ENCODE measurements at regions not wholly inside any gene's neighbourhood (a gene's known extent, or its start where the extent isn't known, plus 50 kb on each side); places are given as distances from the start of the nearest gene placed in this dataset.

GRCh38 chr3:107256963-107257362 is 120.3 kb upstream of the CCDC54 start:
- Histone ChIP-seq H3K4me1 (ENCODE audit: control insufficient read depth, insufficient read depth, low read length, poor library complexity, severe bottlenecking) (no peaks in the 10 kb centered on the region), H3K36me3 (ENCODE audit: control insufficient read depth, insufficient read depth, low read length) (no peaks in the 10 kb centered on the region), H3K4me3 (ENCODE audit: low read depth, low read length) (no peak overlapping the region), H3K27me3 (ENCODE audit: control insufficient read depth, insufficient read depth, low read length) (peaks cover 11% of the 10 kb centered on the region), H3K9me3 (ENCODE audit: control insufficient read depth in 2 of 2, low read length in 2 of 2) (no peaks in the 10 kb centered on the region), H3K27ac (ENCODE audit: insufficient read depth, low read length, poor library complexity, severe bottlenecking) (no peak overlapping the region)
- Mint-ChIP-seq H3K4me1 (no peaks in the 10 kb centered on the region), H3K27me3 (peaks cover 22% of the 10 kb centered on the region), H3K9me3 (no peaks in the 10 kb centered on the region), H3K4me3 (no peak overlapping the region), H3K27ac (no peak overlapping the region), H3K36me3 (no peaks in the 10 kb centered on the region)
- no peak for ATAC-seq (ENCODE audit: low read depth in 2 of 2)
- DNase-seq: no peak

- H3K4me3 ChIP-seq (ENCODE audit: low read depth, low read length): no peak overlapping the region
- H3K36me3 ChIP-seq (ENCODE audit: control insufficient read depth, insufficient read depth, low read length): no peaks in the 10 kb centered on the region
- H3K9me3 Mint-ChIP-seq: no peaks in the 10 kb centered on the region
- no peaks in the 10 kb centered on the region for H3K9me3 ChIP-seq (ENCODE audit: control insufficient read depth in 2 of 2, low read length in 2 of 2)
- H3K27me3 Mint-ChIP-seq: peaks cover 22% of the 10 kb centered on the region
- ATAC-seq (ENCODE audit: low read depth in 2 of 2): no peak
- no peaks in the 10 kb centered on the region for H3K36me3 Mint-ChIP-seq
- no peak overlapping the region for H3K27ac ChIP-seq (ENCODE audit: insufficient read depth, low read length, poor library complexity, severe bottlenecking)
- H3K27ac Mint-ChIP-seq: no peak overlapping the region
- no peaks in the 10 kb centered on the region for H3K4me1 ChIP-seq (ENCODE audit: control insufficient read depth, insufficient read depth, low read length, poor library complexity, severe bottlenecking)
- H3K4me1 Mint-ChIP-seq: no peaks in the 10 kb centered on the region
- DNase-seq: no peak
- peaks cover 13% of the 10 kb centered on the region for H3K27me3 ChIP-seq (ENCODE audit: control insufficient read depth, insufficient read depth, low read length)
- H3K4me3 Mint-ChIP-seq: no peak overlapping the region
These were observed 118.9 kb upstream of the CCDC54 start for GRCh38 chr3:107258300-107258699.

- Mint-ChIP-seq H3K4me1 (peaks cover 0 to 4% (median 0%) of the 10 kb centered on the region in 4 donors), H3K27ac (no peak overlapping the region), H3K4me3 (no peak overlapping the region), H3K9me3 (no peaks in the 10 kb centered on the region), H3K27me3 (peaks cover 29% of the 10 kb centered on the region), H3K36me3 (no peaks in the 10 kb centered on the region)
- ATAC-seq (ENCODE audit: low read depth in 2 of 2): no peak
- H3K27ac ChIP-seq (ENCODE audit: insufficient read depth, low read length, poor library complexity, severe bottlenecking): no peak overlapping the region
- H3K4me1 ChIP-seq (ENCODE audit: control insufficient read depth, insufficient read depth, low read length, poor library complexity, severe bottlenecking): no peaks in the 10 kb centered on the region
- peaks cover 13% of the 10 kb centered on the region for H3K27me3 ChIP-seq (ENCODE audit: control insufficient read depth, insufficient read depth, low read length)
- no peak for DNase-seq
- no peaks in the 10 kb centered on the region for H3K9me3 ChIP-seq (ENCODE audit: control insufficient read depth in 2 of 2, low read length in 2 of 2)
- H3K4me3 ChIP-seq (ENCODE audit: low read depth, low read length): no peak overlapping the region
- H3K36me3 ChIP-seq (ENCODE audit: control insufficient read depth, insufficient read depth, low read length): no peaks in the 10 kb centered on the region
These were observed 117.0 kb upstream of the CCDC54 start for GRCh38 chr3:107260207-107260606.

GRCh38 chr3:107263269-107264021 is 113.8 kb upstream of the CCDC54 start:
- no peaks in the 10 kb centered on the region for H3K36me3 ChIP-seq (ENCODE audit: control insufficient read depth, insufficient read depth, low read length)
- H3K4me3 ChIP-seq (ENCODE audit: low read depth, low read length): no peak overlapping the region
- no peaks in the 10 kb centered on the region for H3K9me3 ChIP-seq (ENCODE audit: control insufficient read depth in 2 of 2, low read length in 2 of 2)
- ATAC-seq (ENCODE audit: low read depth in 2 of 2): no peak
- peaks cover 17% of the 10 kb centered on the region for H3K27me3 Mint-ChIP-seq
- H3K4me1 ChIP-seq (ENCODE audit: control insufficient read depth, insufficient read depth, low read length, poor library complexity, severe bottlenecking): no peaks in the 10 kb centered on the region
- H3K27me3 ChIP-seq (ENCODE audit: control insufficient read depth, insufficient read depth, low read length): peaks cover 3% of the 10 kb centered on the region
- no peak overlapping the region for H3K4me3 Mint-ChIP-seq
- H3K4me1 Mint-ChIP-seq: peaks cover 0 to 4% (median 0%) of the 10 kb centered on the region in 4 donors
- no peaks in the 10 kb centered on the region for H3K36me3 Mint-ChIP-seq
- no peak overlapping the region for H3K27ac Mint-ChIP-seq
- H3K9me3 Mint-ChIP-seq: no peaks in the 10 kb centered on the region
- DNase-seq: no peak
- H3K27ac ChIP-seq (ENCODE audit: insufficient read depth, low read length, poor library complexity, severe bottlenecking): no peak overlapping the region

GRCh38 chr3:107264888-107265287 is 112.4 kb upstream of the CCDC54 start:
- H3K4me3 Mint-ChIP-seq: no peak overlapping the region
- ATAC-seq (ENCODE audit: low read depth in 2 of 2) (no peak), DNase-seq (no peak)
- H3K36me3 Mint-ChIP-seq: no peaks in the 10 kb centered on the region
- no peak overlapping the region for H3K4me3 ChIP-seq (ENCODE audit: low read depth, low read length)
- no peak overlapping the region for H3K27ac ChIP-seq (ENCODE audit: insufficient read depth, low read length, poor library complexity, severe bottlenecking)
- H3K9me3 ChIP-seq (ENCODE audit: control insufficient read depth in 2 of 2, low read length in 2 of 2): no peaks in the 10 kb centered on the region
- peaks cover 19% of the 10 kb centered on the region for H3K27me3 Mint-ChIP-seq
- H3K9me3 Mint-ChIP-seq: no peaks in the 10 kb centered on the region
- H3K4me1 Mint-ChIP-seq: peaks cover 0 to 4% (median 0%) of the 10 kb centered on the region in 4 donors
- peaks cover 2% of the 10 kb centered on the region for H3K27me3 ChIP-seq (ENCODE audit: control insufficient read depth, insufficient read depth, low read length)
- no peak overlapping the region for H3K27ac Mint-ChIP-seq
- no peaks in the 10 kb centered on the region for H3K36me3 ChIP-seq (ENCODE audit: control insufficient read depth, insufficient read depth, low read length)
- H3K4me1 ChIP-seq (ENCODE audit: control insufficient read depth, insufficient read depth, low read length, poor library complexity, severe bottlenecking): no peaks in the 10 kb centered on the region

- DNase-seq: no peak
- no peak overlapping the region for H3K27ac ChIP-seq (ENCODE audit: insufficient read depth, low read length, poor library complexity, severe bottlenecking)
- no peaks in the 10 kb centered on the region for H3K4me1 ChIP-seq (ENCODE audit: control insufficient read depth, insufficient read depth, low read length, poor library complexity, severe bottlenecking)
- no peak overlapping the region for H3K4me3 Mint-ChIP-seq
- H3K27me3 ChIP-seq (ENCODE audit: control insufficient read depth, insufficient read depth, low read length): peaks cover 4% of the 10 kb centered on the region
- H3K36me3 Mint-ChIP-seq: no peaks in the 10 kb centered on the region
- no peak overlapping the region for H3K27ac Mint-ChIP-seq
- no peaks in the 10 kb centered on the region for H3K9me3 ChIP-seq (ENCODE audit: control insufficient read depth in 2 of 2, low read length in 2 of 2)
- ATAC-seq (ENCODE audit: low read depth in 2 of 2): no peak
- H3K27me3 Mint-ChIP-seq: peaks cover 25% of the 10 kb centered on the region
- no peaks in the 10 kb centered on the region for H3K9me3 Mint-ChIP-seq
- no peak overlapping the region for H3K4me3 ChIP-seq (ENCODE audit: low read depth, low read length)
- no peaks in the 10 kb centered on the region for H3K36me3 ChIP-seq (ENCODE audit: control insufficient read depth, insufficient read depth, low read length)
- peaks cover 0 to 4% (median 0%) of the 10 kb centered on the region in 4 donors for H3K4me1 Mint-ChIP-seq
These were observed 111.7 kb upstream of the CCDC54 start for GRCh38 chr3:107265526-107265925.

- Mint-ChIP-seq H3K27ac (no peak overlapping the region), H3K4me3 (no peak overlapping the region), H3K27me3 (peaks cover 14% of the 10 kb centered on the region), H3K36me3 (no peaks in the 10 kb centered on the region), H3K4me1 (peaks cover 0 to 5% (median 0%) of the 10 kb centered on the region in 4 donors), H3K9me3 (no peaks in the 10 kb centered on the region)
- no peak for DNase-seq
- ATAC-seq (ENCODE audit: low read depth in 2 of 2): no peak
- H3K4me1 ChIP-seq (ENCODE audit: control insufficient read depth, insufficient read depth, low read length, poor library complexity, severe bottlenecking): no peaks in the 10 kb centered on the region
- no peaks in the 10 kb centered on the region for H3K36me3 ChIP-seq (ENCODE audit: control insufficient read depth, insufficient read depth, low read length)
- peaks cover 7% of the 10 kb centered on the region for H3K27me3 ChIP-seq (ENCODE audit: control insufficient read depth, insufficient read depth, low read length)
- H3K9me3 ChIP-seq (ENCODE audit: control insufficient read depth in 2 of 2, low read length in 2 of 2): no peaks in the 10 kb centered on the region
- no peak overlapping the region for H3K4me3 ChIP-seq (ENCODE audit: low read depth, low read length)
- no peak overlapping the region for H3K27ac ChIP-seq (ENCODE audit: insufficient read depth, low read length, poor library complexity, severe bottlenecking)
These were observed 108.8 kb upstream of the CCDC54 start for GRCh38 chr3:107268469-107268868.

- no peak overlapping the region for H3K4me3 Mint-ChIP-seq
These were observed 108.1 kb upstream of the CCDC54 start for GRCh38 chr3:107269136-107269535.

More at GRCh38 chr3:107269136-107269535, 108.1 kb upstream of the CCDC54 start:
- Histone ChIP-seq H3K27me3 (ENCODE audit: control insufficient read depth, insufficient read depth, low read length) (peaks cover 7% of the 10 kb centered on the region), H3K4me3 (ENCODE audit: low read depth, low read length) (no peak overlapping the region), H3K36me3 (ENCODE audit: control insufficient read depth, insufficient read depth, low read length) (no peaks in the 10 kb centered on the region), H3K4me1 (ENCODE audit: control insufficient read depth, insufficient read depth, low read length, poor library complexity, severe bottlenecking) (no peaks in the 10 kb centered on the region), H3K9me3 (ENCODE audit: control insufficient read depth in 2 of 2, low read length in 2 of 2) (no peaks in the 10 kb centered on the region), H3K27ac (ENCODE audit: insufficient read depth, low read length, poor library complexity, severe bottlenecking) (no peak overlapping the region)
- Mint-ChIP-seq H3K4me1 (peaks cover 0 to 2% (median 0%) of the 10 kb centered on the region in 4 donors), H3K27me3 (peaks cover 9% of the 10 kb centered on the region), H3K27ac (no peak overlapping the region), H3K36me3 (no peaks in the 10 kb centered on the region), H3K9me3 (no peaks in the 10 kb centered on the region)
- no peak for ATAC-seq (ENCODE audit: low read depth in 2 of 2)
- no peak for DNase-seq
